SK-N-MC (cell line): ENCODE measurements at regions not wholly inside any gene's neighbourhood (a gene's known extent, or its start where the extent isn't known, plus 50 kb on each side); places are given as distances from the start of the nearest gene placed in this dataset.

Source experiments
- EZH2 ChIP-seq: fragments of 200-600 bp; sonication (generic); IDR thresholded peaks from one replicate; pipeline ENCODE4 v1.6.1; 2017; ENCODE audit warnings: antibody characterized with exemption
- FOXP2 ChIP-seq: optimal IDR thresholded peaks from 2 replicates; pipeline ENCODE3; 2011; ENCODE audit warnings: mild to moderate bottlenecking, moderate library complexity; ENCODE audit not compliant: insufficient read depth; ENCODE audit errors: extremely low read length, control extremely low read depth
- POLR2AphosphoS5 ChIP-seq: IDR thresholded peaks from 2 replicates; pipeline ENCODE4 v1.6.1; 2012; ENCODE audit warnings: mild to moderate bottlenecking, low read depth, low read length, borderline replicate concordance

DNA sequence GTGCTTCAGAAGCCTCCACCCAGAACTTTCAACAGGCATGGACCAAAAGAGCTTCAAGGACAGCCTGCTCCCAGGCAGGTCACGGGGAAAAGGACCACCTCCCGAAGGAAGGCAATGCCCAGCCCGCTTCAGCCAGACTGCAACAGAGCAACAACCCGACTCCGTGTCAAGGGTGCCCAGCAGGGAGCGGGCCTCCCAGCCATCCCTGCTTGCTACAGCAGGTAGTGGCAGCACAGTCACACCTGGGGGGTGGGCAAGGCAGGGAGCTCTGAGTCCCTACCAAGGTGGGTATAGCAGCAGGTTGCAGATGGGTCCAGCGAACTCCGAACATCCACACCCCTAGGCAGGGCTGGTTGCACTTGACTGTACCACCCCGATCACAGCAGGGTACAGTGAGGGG is 467.8 kb upstream of the PFKP start:
- TF ChIP-seq EZH2 (no peak), POLR2AphosphoS5 (no peak), FOXP2 (no peak)
